ENCODE measurements at regions not wholly inside any gene's neighbourhood (a gene's known extent, or its start where the extent isn't known, plus 50 kb on each side); places are given as distances from the start of the nearest gene placed in this dataset.
"Not testable (repeated sequence)": the region's sequence is repeated elsewhere in the genome, so short reads cannot be mapped to it uniquely, and the experiment has no call there.

DNA sequence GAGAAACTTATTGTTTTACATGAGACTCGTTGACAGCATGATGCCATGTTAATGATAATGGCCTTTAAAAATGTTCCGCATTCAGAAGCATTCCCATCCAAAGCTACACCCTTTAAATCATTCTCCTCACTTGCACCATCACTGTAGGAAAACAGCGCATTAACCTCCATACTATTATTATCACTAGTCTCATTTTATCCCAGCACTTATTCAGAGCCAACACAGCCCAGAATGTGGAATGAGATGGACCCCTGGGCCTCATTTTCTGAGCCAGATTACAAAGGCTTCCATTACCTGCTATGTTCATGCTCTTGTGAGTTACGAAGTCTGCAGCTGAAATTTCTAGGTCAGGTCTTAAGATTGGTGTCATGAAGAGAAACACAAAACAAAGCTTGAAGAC, 159.4 kb downstream of the HS3ST3A1 start:
- DNase-seq: no peak

DNA sequence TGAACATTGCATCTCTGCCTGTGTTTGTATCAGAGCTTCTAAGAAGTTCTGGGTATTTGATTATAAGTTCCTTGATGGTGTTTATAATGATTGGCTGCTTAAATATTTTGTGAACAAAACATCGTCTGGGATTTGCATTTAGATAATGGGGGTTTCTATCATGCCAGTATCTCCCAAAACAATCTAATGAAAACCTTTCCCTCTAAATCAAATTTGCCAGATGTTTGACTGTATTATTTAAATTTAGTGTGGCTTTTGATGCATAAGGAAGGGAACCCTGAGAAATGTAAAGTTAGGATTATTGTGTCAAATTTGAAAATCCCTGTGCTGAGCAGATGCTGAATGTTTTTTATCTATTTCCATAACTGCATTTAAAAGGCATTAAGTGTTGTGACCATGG, 159.9 kb downstream of the HS3ST3A1 start:
- no peak for DNase-seq

DNA sequence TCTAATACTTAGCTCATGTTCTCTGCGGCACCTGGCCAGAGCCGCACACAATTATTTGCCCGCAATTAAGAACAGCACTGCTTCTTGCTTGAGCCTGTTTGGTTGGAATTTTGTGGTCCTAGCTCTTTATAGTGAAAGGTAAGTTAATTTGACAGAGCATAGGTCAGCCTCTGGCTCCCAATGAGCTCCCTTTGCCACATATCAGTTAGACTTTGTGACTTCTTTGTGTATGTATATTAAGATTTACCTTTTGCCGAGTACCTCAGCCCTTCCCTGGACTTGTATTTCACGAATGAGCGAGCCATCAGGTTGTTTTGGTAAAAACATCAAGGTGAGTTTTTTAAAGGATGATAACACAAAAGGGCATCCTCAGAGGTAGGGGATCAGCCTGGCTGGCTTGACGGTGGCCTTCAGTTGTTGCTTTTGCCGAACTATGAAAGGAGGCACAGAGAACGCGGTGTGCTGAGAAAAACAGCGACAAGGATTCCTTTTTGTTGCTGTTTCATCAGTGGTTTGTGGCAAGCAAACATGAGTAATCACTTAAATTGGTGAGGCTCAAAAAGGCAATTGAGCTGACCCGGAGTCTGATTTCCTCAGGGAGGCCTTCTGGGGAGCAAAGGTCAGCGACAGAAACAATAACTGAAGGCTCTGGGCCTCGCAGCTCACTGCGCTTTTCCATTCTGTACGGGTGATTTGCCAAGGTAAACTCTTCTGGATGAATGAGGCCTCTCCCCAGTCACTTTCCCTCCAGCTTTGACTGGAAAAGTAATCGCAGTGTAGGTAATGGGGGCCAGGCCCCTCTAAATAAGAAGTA, 163.6 kb downstream of the HS3ST3A1 start:
- DNase-seq: no peak

DNA sequence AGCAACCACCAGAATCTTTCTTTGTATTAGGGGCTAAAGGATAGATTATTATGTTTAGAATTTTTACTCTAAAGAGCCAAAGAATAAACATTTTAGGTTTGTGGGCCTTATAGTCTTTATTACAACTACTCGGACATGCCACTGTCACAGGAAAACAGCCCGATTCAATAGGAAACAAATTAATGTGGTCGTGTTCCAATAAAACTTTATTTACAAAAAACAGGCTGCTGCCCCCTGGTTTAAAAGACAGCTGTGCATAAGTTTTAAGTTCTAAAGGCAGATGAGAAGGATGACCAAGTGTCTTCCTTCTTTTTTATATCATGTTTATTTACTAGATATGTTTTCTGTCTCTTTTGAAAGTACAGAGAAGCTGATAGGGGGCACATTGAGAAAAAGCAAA, 166.5 kb downstream of the HS3ST3A1 start:
- DNase-seq: no peak

DNA sequence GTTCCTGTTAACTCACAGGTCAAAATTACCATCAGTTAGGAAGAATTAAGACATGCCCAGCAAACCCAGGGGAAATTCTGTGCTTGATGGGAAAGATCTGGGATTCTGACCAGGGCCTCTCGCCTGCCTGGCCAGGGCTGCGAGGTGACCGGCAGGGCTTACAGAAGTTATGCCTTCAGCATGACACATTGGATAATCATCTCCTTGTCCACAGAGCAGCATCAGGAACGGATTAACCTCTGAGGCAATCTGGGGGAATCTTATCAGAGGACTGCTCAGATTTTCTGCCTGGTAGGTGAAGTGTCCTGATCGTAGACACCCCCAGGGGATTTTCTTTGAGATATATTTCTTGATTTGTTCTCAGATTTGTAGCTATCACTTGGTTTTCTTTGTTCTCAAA, 172.5 kb downstream of the HS3ST3A1 start:
- no peak for DNase-seq

DNA sequence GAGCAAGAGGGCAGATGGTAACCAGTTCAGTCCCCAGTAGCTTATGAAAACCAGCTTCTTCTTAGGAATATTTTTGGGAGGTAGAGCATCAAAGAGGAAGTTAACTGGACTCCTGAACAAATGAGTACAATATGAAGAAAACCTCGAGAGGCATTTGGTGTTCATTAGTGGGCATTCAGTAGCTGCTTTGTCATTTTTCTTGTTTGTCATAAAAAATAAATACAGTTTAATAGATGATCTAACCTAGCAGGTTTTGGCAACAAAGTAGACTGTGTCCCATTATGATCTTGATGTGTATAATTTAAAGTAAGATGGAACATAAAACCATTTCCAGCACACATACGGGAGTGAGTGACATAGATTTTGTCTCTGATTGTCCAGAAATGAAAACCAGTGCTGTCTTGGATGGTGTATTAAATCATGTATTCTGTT, 173.1 kb downstream of the HS3ST3A1 start:
- DNase-seq: no peak

DNA sequence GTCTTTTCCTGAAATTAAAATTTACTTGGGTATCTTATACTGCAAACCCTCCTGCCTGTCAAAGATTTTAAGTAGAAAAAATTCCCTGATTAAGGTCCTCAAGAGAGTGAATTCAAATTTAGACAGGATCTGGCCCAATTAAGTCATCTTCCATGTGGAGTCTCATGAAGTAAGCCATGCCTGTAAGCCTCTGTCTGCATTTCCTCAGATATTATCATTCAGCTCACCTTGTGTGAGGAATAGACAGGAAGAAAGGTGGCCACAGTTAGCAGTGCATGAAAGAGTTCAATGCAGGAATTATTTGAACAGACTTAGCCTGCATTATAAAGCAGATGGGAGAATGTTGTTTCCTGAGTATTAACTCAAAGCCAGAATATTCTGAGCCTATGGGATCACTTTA, 174.7 kb downstream of the HS3ST3A1 start:
- no peak for DNase-seq

DNA sequence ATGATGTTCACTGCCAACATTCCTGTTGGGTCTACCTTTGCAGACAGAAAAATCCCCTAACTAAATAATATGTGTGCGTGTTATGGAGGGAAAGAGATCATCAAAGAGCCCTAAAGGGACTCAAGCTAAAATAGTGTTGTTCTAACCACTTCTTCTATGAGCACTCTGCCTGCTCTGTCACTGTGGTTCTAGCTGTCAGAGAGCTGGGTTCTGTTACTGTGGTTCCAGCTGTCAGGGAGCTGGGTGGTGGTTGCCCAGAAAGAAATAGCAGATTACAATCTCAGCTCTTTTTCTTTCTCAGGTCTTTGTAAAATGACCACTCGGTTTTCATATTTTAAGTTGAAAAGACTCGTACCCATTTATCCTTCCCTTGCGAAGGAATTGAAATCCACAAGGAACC, 176.3 kb downstream of the HS3ST3A1 start:
- DNase-seq: no peak

DNA sequence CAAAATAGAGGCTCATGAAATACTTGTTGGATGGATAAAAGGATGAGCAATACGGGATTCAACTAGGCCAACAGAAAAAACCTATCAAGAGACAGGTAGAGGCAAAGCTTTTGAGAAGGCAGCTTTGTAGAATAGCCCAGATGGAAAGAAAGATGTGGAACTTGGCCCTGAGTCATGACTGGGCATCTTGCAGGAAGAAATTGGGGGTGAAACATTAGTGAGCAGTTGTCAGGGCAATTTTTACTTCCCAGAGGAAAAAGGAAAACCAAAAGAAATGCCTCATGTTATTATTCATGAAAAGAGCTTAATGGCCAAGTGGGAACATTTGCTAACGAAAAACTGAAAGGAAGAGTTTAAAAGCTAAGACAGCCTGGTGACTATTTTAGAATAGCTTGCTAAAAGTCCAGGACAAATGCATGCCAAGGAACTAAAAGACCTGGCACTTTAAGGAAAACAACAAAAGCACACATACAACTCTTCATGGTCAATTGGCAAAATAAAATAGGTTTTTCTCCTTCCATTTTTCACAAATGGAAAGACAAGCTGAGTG, 180.1 kb downstream of the HS3ST3A1 start:
- DNase-seq: no peak

DNA sequence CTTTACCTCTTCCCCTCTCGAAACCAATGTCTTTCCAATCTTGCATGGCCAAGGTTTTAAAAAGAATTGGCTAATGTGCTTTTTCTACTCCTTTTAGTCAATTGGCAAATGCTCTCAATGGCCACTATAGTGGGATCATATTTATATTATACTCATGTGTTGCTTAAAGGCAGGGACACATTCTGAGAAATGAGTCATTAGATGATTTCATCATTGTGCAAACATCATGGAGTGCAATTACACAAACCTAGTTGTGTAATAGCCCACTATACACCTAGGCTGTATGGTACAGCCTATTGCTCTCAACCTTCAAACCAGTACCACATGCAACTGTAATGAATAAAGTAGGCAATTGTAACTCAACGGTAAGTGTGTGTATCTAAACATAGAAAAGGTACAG, 180.9 kb downstream of the HS3ST3A1 start:
- no peak for DNase-seq

DNA sequence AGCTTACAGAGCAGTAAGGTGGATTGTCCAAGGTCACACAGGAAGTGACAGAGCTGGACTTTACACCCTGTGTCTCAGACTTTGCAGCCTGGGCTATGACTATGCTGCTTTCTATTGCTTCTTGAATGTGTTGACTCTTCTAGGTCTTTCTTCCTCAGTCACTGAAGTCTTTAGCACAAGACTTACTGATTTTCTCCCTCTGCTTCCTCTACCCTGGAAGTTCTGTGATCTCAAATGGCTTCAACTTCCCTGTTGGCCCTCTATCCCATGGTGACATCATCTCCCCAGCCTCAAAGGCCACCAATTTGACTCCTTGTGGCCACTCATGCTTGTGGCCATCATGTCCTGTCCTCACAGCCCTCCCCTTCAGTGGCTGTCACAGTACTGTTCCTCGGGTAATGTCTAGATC, 181.3 kb downstream of the HS3ST3A1 start:
- no peak for DNase-seq

DNA sequence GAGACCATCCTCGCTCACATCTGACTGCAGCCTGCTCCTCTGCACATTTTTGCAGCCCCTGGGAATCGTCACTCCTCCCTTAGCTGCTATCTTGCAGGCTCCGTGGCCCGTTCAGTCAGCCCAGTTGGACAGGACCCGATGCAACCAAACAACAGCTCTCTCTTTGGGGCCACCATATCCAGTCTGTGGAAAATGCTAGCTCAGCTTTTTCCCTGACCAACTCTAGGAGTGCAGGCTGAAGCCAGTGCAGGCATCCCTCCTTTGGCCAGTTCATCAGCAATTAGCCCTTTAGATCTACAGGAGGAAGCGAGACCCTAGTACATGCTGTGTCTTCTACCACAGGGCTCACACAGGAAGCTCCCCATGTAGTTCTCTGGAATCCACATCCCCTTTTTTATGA, 182.1 kb downstream of the HS3ST3A1 start:
- DNase-seq: no peak

DNA sequence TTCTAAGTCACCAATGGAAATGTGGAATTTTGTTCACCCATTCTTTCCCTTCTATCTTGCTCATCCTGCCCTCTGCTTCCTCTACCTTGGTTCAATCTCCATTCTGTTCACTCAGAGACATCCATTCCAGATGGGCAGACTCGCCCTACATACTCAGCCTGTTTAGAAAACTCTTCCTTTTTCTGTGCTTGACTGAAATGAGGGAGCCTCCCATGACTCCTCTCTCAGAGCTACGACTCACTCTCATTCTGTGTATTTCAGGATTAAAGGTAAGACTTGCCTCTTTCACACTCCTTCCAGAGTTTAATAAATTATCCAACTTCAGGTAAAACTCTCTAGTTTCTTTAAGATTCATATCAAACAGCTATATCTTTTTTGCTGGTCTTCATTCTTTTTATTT, 182.8 kb downstream of the HS3ST3A1 start:
- DNase-seq: no peak

DNA sequence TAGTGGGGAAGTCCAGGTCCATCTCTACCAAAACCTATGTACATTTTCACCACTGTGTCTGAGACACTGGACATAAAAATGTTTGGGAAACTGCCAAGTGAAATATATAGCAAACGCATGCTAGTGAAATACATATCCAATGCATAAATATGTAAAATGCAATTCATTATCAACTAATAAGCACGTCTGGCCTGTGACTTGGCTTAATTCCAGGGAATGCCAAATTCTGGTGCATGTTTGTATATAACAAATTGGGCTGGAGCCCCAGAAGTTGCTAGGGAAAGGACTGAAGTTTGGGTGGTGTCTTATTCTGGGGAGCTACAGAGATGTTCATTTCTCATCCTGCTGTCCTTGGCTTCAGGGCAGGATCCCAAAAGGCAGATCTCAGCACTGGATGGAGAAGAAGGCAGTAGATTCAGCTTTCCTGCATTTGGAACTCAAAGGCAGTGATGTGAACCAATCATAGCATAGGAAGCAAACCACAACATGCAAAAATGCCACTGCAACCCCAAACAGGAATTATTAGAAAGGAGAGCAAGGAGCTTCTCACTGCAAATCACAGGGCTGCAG, 184.3 kb downstream of the HS3ST3A1 start:
- DNase-seq: no peak

DNA sequence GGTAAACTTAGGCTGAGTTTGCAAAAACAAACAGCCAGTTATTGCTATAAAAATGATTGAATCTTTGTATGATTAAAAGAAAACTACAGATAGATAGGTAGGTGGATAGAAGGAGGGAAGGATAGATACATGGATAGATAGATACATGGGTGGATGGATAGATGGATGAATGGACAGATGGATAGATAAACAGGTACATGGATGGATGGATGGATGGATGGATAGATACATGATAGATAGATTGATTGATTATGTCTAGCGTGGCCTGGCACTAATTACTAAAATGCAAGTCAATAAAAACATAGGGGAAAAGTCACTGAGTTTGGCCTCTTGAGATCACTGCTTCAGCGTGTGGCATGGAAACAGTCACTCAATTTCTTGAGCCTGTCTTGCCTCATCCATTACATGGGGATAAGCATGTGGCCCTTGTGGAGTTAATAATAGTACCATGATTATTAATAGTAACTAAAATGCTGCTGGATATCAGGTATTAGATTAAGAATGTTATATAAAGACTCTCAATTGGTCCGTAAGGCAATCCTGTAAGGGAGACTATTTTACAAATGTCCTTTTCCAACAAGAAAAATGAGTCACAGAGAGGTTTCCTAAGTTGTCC, 184.9 kb downstream of the HS3ST3A1 start:
- DNase-seq: no peak

DNA sequence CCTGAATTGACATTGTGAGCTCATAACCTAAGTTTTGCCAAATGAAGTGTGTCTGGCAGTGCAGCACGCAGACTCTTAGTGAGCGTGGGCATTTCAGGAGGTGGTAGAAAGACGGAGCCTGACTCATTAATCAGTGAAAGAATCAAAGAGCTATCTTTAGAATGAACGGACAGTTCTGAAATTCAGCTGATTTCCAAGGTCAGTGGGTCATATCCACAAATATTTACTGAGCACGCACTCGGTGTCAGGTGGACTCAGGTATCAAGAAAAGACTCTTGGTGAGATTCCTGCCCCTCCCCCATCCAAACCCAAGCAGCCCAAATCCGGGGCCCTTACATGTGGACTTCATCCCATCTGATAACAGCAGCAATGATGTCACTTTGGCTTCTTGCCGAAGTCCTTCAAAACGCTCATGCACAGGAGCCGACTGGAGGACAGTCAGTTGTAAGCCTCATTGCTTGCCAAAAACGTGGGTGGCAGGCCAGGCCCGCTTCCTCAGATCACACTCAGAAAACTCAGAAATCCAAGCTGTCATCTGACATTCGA, 185.8 kb downstream of the HS3ST3A1 start:
- DNase-seq: no peak

DNA sequence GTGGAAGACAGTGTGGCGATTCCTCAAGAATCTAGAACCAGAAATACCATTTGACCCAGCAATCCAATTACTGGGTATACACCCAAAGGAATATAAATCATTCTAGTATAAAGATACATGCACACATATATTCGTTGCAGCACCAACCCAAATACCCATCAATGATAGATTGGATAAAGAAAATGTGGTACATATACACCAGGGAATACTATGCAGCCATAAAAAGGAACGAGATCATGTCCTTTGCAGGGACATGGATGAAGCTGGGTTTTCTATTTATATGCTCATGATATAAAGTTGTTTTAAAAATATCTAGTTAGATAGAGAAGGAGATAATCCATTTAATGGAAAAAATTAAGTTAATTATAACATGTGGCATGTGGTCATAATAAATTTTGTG, 186.5 kb downstream of the HS3ST3A1 start:
- DNase-seq: not testable (repeated sequence)

DNA sequence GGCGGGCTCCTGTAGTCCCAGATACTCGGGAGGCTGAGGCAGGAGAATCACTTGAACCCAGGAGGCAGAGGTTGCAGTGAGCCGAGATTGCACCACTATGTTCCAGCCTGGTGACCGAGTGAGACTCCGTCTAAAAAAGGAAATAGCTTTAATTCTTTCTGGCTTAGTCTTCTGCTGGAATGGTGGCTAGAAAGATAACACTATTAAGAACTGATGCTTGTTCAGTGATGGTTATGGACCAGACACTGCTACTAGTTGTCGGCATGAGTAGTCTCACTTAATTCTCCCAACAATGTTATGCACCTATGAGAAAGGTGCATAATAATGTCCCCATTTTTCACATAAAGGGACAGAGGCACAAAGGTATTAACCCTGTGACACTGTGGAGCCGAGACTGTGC, 188.7 kb downstream of the HS3ST3A1 start:
- no peak for DNase-seq

DNA sequence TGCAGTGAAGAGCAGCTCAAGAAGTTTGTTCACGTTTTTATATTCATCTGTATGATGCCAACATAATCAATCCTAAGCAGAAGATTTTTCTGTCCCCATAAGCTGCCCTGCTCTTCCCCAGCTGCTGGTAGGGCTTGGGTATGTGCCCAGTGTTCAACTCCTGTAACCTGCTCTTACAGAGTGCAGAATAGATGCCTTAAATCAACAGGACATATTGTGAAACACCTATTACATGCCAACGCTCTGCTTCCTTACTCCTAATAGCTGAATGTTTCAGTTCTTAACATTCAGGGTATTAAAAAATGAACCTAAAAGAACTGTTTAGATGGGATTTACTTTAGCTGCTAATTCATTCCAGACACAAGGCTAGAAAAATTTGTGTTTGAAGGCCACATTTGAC, 190.9 kb downstream of the HS3ST3A1 start:
- no peak for DNase-seq

DNA sequence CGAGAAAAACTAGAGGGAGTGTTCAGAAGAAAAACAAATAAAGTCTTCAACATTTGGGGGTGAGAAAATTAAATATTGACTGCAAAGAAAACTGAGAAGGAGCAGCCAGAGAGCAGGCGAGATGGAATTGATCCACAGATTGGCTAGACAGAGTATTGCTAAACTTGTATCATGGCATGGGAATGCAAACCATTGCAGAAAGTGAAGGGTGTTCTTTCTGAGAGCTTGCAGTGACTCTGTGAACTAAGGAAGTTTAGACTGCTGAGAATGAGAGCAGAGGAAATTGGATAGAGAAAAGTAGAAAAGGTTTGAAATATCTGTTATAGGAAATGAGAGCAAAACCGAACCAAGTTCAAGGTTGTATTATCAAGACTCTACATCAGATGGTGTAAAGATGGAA, 191.5 kb downstream of the HS3ST3A1 start:
- no peak for DNase-seq

DNA sequence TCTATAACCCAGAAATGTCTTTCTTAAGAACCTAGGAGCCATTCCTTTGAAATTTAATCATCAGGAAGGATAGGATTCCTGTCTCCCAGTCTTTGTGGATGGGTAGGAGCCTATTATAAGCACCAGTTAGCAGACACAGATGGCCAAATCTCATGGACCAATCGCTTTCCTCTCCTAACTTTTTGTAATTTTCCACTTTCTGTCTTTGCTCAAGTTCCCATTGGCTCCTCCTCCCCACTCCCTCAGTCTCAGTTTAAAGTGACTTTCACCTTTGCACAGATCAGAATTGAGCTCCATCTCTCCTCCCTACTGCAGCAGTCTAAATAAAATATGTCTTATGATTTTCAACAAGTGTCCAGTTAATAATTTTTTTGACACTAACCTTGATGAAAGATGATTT, 192.3 kb downstream of the HS3ST3A1 start:
- DNase-seq: no peak

DNA sequence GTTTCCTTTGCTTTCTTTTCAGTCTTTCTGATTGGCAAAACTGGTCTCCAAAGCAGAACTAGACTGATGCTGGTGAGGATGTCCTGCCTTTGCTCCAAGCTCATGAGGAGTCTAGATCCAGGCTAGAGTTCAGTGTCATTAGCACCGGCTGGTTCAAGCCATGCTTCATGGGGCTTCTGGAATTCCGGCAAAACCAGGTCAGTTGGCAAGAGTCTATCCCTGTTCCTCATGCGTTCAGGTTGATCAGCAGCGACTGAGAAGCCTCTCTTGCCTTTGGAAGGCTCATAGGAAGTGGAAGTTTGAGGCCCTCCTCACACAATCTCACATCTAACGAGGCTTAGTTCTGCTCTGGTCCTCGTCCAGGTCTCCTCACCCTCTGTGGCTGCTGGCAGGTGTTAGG, 194.3 kb downstream of the HS3ST3A1 start:
- no peak for DNase-seq

DNA sequence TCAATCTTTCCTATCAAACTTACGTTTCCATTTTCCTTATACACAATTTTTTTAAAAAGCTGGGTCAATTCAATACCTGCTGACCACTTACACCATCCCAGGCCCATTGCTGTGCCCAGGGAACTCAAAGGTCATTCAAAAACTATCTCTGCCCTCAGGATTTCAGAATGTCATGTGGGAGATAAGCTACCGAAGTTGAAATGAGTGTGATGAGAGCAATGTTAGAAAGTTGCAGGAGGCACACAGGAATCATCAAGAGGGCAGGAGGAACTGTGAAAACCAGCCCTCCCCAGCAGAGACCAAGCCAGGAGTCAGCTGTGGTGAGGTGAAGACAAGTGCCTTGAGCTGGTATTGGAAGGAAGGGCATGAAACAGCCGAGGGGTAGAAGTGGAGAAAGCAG, 195.9 kb downstream of the HS3ST3A1 start:
- DNase-seq: no peak
